H1 (cell line): ENCODE measurements at regions not wholly inside any gene's neighbourhood (a gene's known extent, or its start where the extent isn't known, plus 50 kb on each side); places are given as distances from the start of the nearest gene placed in this dataset.

ENCODE experiments used
- CTCF ChIA-PET: fragments of 300-600 bp; sonication (Branson Sonifier 250); formaldehyde crosslinking; loops from one replicate; lab custom pipeline; 2021; ENCODE audit not compliant: partially characterized antibody; lab: Charles Lee
- POLR2A ChIA-PET: fragments of 300-600 bp; sonication (Branson Sonifier 250); formaldehyde crosslinking; loops from one replicate; lab custom pipeline; 2021; ENCODE audit warnings: inconsistent platforms; ENCODE audit not compliant: partially characterized antibody; lab: Charles Lee
- DNase-seq, 2 experiments: peaks; one replicate each; pipeline versions ENCODE4 v3.0.0 to v3.0.0-alpha.2; 2010 to 2022; ENCODE audit warnings: low spot score in 2 of 2, low read depth in 1 of 2, mixed read lengths in 1 of 2
- FAIRE-seq: peaks from 2 replicates; lab custom pipeline; 2011; peaks lifted over from hg19 to GRCh38; lab: Jason Lieb, UNC
- H2AFZ ChIP-seq: 2 replicates; pipeline ENCODE4 v1.8.1; 2012; ENCODE audit warnings: low read length, inconsistent platforms
- H2AK5ac ChIP-seq: 2 replicates; pipeline ENCODE4 v1.6.1; 2013; ENCODE audit warnings: low read depth, low read length
- H2BK120ac ChIP-seq: replicated peaks from 2 replicates; pipeline ENCODE3; 2013; ENCODE audit warnings: low read depth, low read length, inconsistent platforms
- H2BK12ac ChIP-seq: 2 replicates; pipeline ENCODE4 v1.6.1; 2013; ENCODE audit warnings: low read depth, low read length
- H2BK15ac ChIP-seq: 2 replicates; pipeline ENCODE4 v1.6.1; 2013; ENCODE audit warnings: low read length
- H2BK20ac ChIP-seq: 2 replicates; pipeline ENCODE4 v1.6.1; 2013; ENCODE audit warnings: low read length
- H2BK5ac ChIP-seq: 2 replicates; pipeline ENCODE4 v1.6.1; 2013; ENCODE audit warnings: low read depth, low read length
- H3K14ac ChIP-seq: 2 replicates; pipeline ENCODE4 v1.6.1; 2013; ENCODE audit warnings: inconsistent platforms; ENCODE audit not compliant: insufficient read length
- H3K18ac ChIP-seq: 2 replicates; pipeline ENCODE4 v1.6.1; 2013; ENCODE audit warnings: low read length; ENCODE audit errors: extremely low read depth
- H3K23ac ChIP-seq: 2 replicates; pipeline ENCODE4 v1.6.1; 2013; ENCODE audit warnings: inconsistent platforms; ENCODE audit not compliant: insufficient read length
- H3K23me2 ChIP-seq: 2 replicates; pipeline ENCODE4 v1.6.1; 2013; ENCODE audit warnings: low read depth, low read length
- H3K27ac ChIP-seq: 2 replicates; pipeline ENCODE4 v1.6.1; 2011; ENCODE audit warnings: low read depth, low read length, inconsistent platforms
- H3K27me3 ChIP-seq, 4 experiments: replicated peaks in 1 of 4; 1 replicate in 1 of 4; 2 replicates in 3 of 4; pipeline versions ENCODE4 v1.6.1 to v1.8.1; 2011 to 2013; ENCODE audit warnings: low read length in 3 of 4, mild to moderate bottlenecking in 3 of 4, inconsistent platforms in 2 of 4, mixed read lengths in 2 of 4, moderate library complexity in 1 of 4; ENCODE audit not compliant: control insufficient read depth in 3 of 4, insufficient read depth in 3 of 4; ENCODE audit errors: extremely low read depth in 1 of 4
- H3K36me3 ChIP-seq, 4 experiments: 2 replicates each; pipeline versions ENCODE4 v1.6.1 to v1.8.1; 2011 to 2013; ENCODE audit warnings: mild to moderate bottlenecking in 4 of 4, low read length in 3 of 4, moderate library complexity in 2 of 4, control low read depth in 1 of 4, inconsistent platforms in 1 of 4; ENCODE audit not compliant: insufficient read depth in 4 of 4, control insufficient read depth in 2 of 4
- H3K4ac ChIP-seq: replicated peaks from 2 replicates; pipeline ENCODE3; 2013; ENCODE audit warnings: low read length, low read depth, mixed read lengths, inconsistent platforms; ENCODE audit not compliant: insufficient read length
- H3K4me1 ChIP-seq, 4 experiments: replicated peaks in 1 of 4; 1 replicate in 1 of 4; 2 replicates in 3 of 4; pipeline versions ENCODE4 v1.6.1 to v1.8.1; 2011 to 2013; ENCODE audit warnings: low read length in 3 of 4, inconsistent platforms in 2 of 4, mixed read lengths in 1 of 4; ENCODE audit not compliant: insufficient read depth in 4 of 4, control insufficient read depth in 3 of 4
- H3K4me2 ChIP-seq, 2 experiments: 2 replicates each; pipeline versions ENCODE4 v1.6.1 to v1.8.1; 2011 to 2013; ENCODE audit warnings: low read depth in 2 of 2, low read length in 2 of 2, control low read depth in 1 of 2, inconsistent platforms in 1 of 2, mild to moderate bottlenecking in 1 of 2; ENCODE audit not compliant: insufficient read depth in 1 of 2
- H3K4me3 ChIP-seq, 4 experiments: fragments of 200-600, 300-600 bp in 1 of 4; sonication (generic), shearing (Covaris generic), sonication (Bioruptor Twin) in 1 of 4; 2 replicates each; pipeline versions ENCODE4 v1.5.1 to v1.8.1; 2011 to 2016; ENCODE audit warnings: low read length in 4 of 4, low read depth in 3 of 4, control low read depth in 2 of 4, inconsistent platforms in 2 of 4, mild to moderate bottlenecking in 2 of 4, mixed read lengths in 1 of 4, moderate library complexity in 1 of 4; ENCODE audit not compliant: insufficient read depth in 2 of 4; ENCODE audit errors: extremely low read depth in 1 of 4
- H3K56ac ChIP-seq: replicated peaks from 2 replicates; pipeline ENCODE3; 2013; ENCODE audit warnings: low read depth, mild to moderate bottlenecking, mixed read lengths, low read length, inconsistent platforms; ENCODE audit not compliant: insufficient read length
- H3K79me1 ChIP-seq: 2 replicates; pipeline ENCODE4 v1.6.1; 2013; ENCODE audit warnings: low read depth, low read length, control low read depth
- H3K79me2 ChIP-seq, 2 experiments: 2 replicates each; pipeline versions ENCODE4 v1.6.1 to v1.8.1; 2012 to 2013; ENCODE audit warnings: low read length in 2 of 2, mild to moderate bottlenecking in 2 of 2, inconsistent platforms in 1 of 2; ENCODE audit not compliant: insufficient read depth in 2 of 2, control insufficient read depth in 1 of 2
- H3K9ac ChIP-seq, 4 experiments: replicated peaks in 1 of 4; 1 replicate in 1 of 4; 2 replicates in 3 of 4; pipeline versions ENCODE4 v1.6.1 to v1.8.1; 2011 to 2013; ENCODE audit warnings: low read depth in 3 of 4, low read length in 3 of 4, control low read depth in 2 of 4, mild to moderate bottlenecking in 2 of 4, moderate library complexity in 2 of 4, inconsistent platforms in 1 of 4; ENCODE audit errors: extremely low read depth in 1 of 4
- H3K9me3 ChIP-seq, 2 experiments: 2 replicates each; pipeline versions ENCODE4 v1.6.1 to v1.8.1; 2012 to 2013; ENCODE audit warnings: mild to moderate bottlenecking in 2 of 2, moderate library complexity in 2 of 2, control low read depth in 1 of 2, inconsistent platforms in 1 of 2, low read depth in 1 of 2, low read length in 1 of 2, mixed read lengths in 1 of 2; ENCODE audit not compliant: insufficient read depth in 2 of 2
- H4K20me1 ChIP-seq, 2 experiments: replicated peaks in 1 of 2; 2 replicates each; pipeline versions ENCODE3 to v1.8.1; 2011 to 2013; ENCODE audit warnings: inconsistent platforms in 2 of 2, low read length in 2 of 2, mild to moderate bottlenecking in 1 of 2; ENCODE audit not compliant: insufficient read depth in 2 of 2, control insufficient read depth in 1 of 2
- H4K5ac ChIP-seq: 2 replicates; pipeline ENCODE4 v1.6.1; 2013; ENCODE audit warnings: low read length, low read depth, mixed read lengths, inconsistent platforms; ENCODE audit not compliant: insufficient read length
- H4K8ac ChIP-seq: 2 replicates; pipeline ENCODE4 v1.8.0; 2013; ENCODE audit warnings: mild to moderate bottlenecking, moderate library complexity, low read length, inconsistent platforms; ENCODE audit not compliant: insufficient read depth; ENCODE audit errors: extremely low read depth
- H4K91ac ChIP-seq: replicated peaks from 2 replicates; pipeline ENCODE3; 2013; ENCODE audit warnings: low read length, mixed read lengths, inconsistent platforms; ENCODE audit not compliant: insufficient read length
- CTBP2 ChIP-seq: IDR thresholded peaks from 2 replicates; pipeline ENCODE4 v1.7.0; 2011; ENCODE audit warnings: borderline replicate concordance, mild to moderate bottlenecking, moderate library complexity, mixed read lengths, low read length; ENCODE audit not compliant: insufficient read depth, insufficient read length
- E2F6 ChIP-seq: IDR thresholded peaks from 2 replicates; pipeline ENCODE4 v1.6.1; 2012; ENCODE audit warnings: inconsistent platforms
- HDAC2 ChIP-seq, 2 experiments: fragments of 300-600 bp in 1 of 2; sonication (generic) in 1 of 2; IDR thresholded peaks; 2 replicates each; pipeline ENCODE4 v1.6.1; 2011 to 2012; ENCODE audit warnings: low read depth in 2 of 2, low read length in 2 of 2, mild to moderate bottlenecking in 2 of 2, moderate library complexity in 2 of 2, borderline replicate concordance in 1 of 2, inconsistent platforms in 1 of 2
- MAFK ChIP-seq: IDR thresholded peaks from 2 replicates; pipeline ENCODE4 v1.6.1; 2012; ENCODE audit warnings: low read depth, mild to moderate bottlenecking, improper control_type of control experiment, low read length
- NRF1 ChIP-seq: IDR thresholded peaks from 2 replicates; pipeline ENCODE4 v1.6.1; 2011; ENCODE audit warnings: mild to moderate bottlenecking, low read depth, low read length, improper control_type of control experiment
- RXRA ChIP-seq: IDR thresholded peaks from 2 replicates; pipeline ENCODE4 v1.6.1; 2011; ENCODE audit warnings: low read depth, mild to moderate bottlenecking, low read length, moderate library complexity; ENCODE audit not compliant: insufficient read depth
- SIX5 ChIP-seq: IDR thresholded peaks from 2 replicates; pipeline ENCODE4 v1.6.1; 2011; ENCODE audit warnings: mild to moderate bottlenecking, low read depth, low read length
- YY1 ChIP-seq: IDR thresholded peaks from 2 replicates; pipeline ENCODE4 v1.6.1; 2011; ENCODE audit warnings: low read depth, mild to moderate bottlenecking, low read length
- WGBS, 2 experiments: shearing (Covaris generic) in 1 of 2; methylation state at CpG; one replicate each; pipeline versions ENCODE4 v1.1.6 to v1.1.7; 2013 to 2015; ENCODE audit warnings: low lambda C conversion rate in 2 of 2, mixed read lengths in 2 of 2, inconsistent platforms in 1 of 2, low coverage in 1 of 2, missing lambda C conversion rate in 1 of 2; ENCODE audit not compliant: insufficient replicate concordance in 2 of 2, insufficient coverage in 1 of 2, insufficient read length in 1 of 2; ENCODE audit errors: extremely low coverage in 1 of 2, missing lambda C conversion rate in 1 of 2; 5-methylcytosine and 5-hydroxymethylcytosine counted together

DNA sequence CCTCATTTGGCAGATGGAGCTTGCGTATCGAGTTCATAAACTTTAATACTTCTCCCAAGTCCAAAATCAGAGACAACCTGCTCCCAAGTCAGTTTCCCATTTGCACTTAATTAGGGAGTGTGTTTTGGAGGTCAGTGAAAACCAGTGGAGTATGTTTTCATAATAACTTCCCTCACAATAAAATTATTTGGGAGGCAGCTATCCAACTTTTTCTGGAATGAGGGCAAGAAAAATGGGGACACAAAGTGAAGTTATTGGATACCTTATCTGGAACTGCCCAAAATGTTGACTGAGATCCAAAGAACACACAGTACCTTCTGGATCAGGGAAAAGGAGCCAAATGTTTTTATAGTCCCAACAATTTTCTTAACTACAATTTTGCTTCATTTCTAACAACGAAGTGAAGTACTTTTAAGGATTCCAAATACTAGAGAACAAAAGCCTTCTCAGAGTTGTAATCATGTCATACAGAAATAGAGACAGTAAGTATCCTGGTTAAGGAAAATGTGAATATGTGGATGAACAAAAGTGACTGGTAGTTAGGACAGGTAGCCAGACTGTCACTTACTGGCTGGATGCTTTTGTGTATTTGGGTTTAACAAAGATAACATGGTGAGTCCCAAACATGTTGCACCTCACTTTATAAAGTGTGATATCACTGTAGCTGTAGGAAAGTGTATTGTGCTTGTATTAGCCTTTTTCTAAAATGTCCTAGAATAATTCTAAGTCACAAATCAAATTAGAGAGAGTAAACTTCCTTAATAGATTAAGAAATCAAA, 325.0 kb downstream of the HLX start:
- Histone ChIP-seq H2BK12ac (no peak overlapping the region), H4K8ac (no peak overlapping the region), H2BK120ac (no peak overlapping the region), H2AFZ (no peak overlapping the region), H3K27ac (no peak overlapping the region), H3K4me3 (no peak overlapping the region), H2AK5ac (no peak overlapping the region), H3K79me2 (no peaks in the 10 kb centered on the region), H4K5ac (no peak overlapping the region), H3K9ac (no peak overlapping the region), H3K23ac (no peak overlapping the region), H2BK20ac (no peak overlapping the region), H3K14ac (no peak overlapping the region), H3K18ac (no peak overlapping the region), H3K4me2 (no peak overlapping the region), H2BK5ac (no peak overlapping the region), H3K23me2 (no peaks in the 10 kb centered on the region), H3K27me3 (no peaks in the 10 kb centered on the region), H3K4ac (no peak overlapping the region), H3K56ac (no peak overlapping the region), H4K20me1 (no peaks in the 10 kb centered on the region), H3K36me3 (no peaks in the 10 kb centered on the region), H3K9me3 (no peaks in the 10 kb centered on the region), H2BK15ac (no peak overlapping the region), H4K91ac (no peak overlapping the region), H3K79me1 (no peaks in the 10 kb centered on the region), H3K4me1 (no peaks in the 10 kb centered on the region)
- POLR2A ChIA-PET: no interaction called here
- no peak for DNase-seq
- no peak for FAIRE-seq
- CTCF ChIA-PET: interaction anchor here (0.6 to 3.5 kb wide), 34 partner anchors 9 to 397 kb away, joined by 3 to 23 read pairs (median 4); no protein-coding TSS in a partner anchor
- 91% methylated on average over 3 of the region's 3 CpGs; no CpG with 5 or more reads in 1 of the 2 experiments for WGBS, 2 experiments
- TF ChIP-seq YY1 (no peak), NRF1 (no peak), MAFK (no peak), HDAC2 (IDR thresholded peaks at IDR 0.05; ENCODE audit: borderline replicate concordance in 1 of 2, low read depth in 2 of 2, low read length in 2 of 2) (no peak), RXRA (no peak), CTBP2 (no peak), SIX5 (no peak), E2F6 (no peak)
